NCI-H2227 treated with DMSO at 0.1 percent for 48 hours (cell line): ENCODE measurements at regions not wholly inside any gene's neighbourhood (a gene's known extent, or its start where the extent isn't known, plus 50 kb on each side); places are given as distances from the start of the nearest gene placed in this dataset.
"Not testable (repeated sequence)": the region's sequence is repeated elsewhere in the genome, so short reads cannot be mapped to it uniquely, and the experiment has no call there.

Experiments used
- DNase-seq: peaks from one replicate; lab custom pipeline; 2025; lab: John Stamatoyannopoulos, UW

DNA sequence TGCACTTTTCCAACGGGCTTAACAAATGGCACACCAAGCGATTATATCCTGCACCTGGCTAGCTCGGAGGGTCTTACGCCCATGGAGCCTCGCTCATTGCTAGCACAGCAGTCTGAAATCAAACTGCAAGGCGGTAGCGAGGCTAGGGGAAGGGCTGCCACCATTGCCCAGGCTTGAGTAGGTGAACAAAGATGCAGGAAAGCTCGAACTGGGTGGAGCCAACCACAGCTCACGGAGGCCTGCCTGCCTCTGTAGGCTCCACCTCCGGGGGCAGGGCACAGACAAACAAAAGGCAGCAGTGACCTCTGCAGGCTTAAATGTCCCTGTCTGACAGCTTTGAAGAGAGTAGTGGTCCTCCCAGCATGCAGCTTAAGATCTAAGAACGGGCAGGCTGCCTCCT is 365.4 kb downstream of the MMUT start:
- not testable (repeated sequence) for DNase-seq

GRCh38 chr6:49097116-49097515 is 365.9 kb downstream of the MMUT start:
- no peak for DNase-seq

DNA sequence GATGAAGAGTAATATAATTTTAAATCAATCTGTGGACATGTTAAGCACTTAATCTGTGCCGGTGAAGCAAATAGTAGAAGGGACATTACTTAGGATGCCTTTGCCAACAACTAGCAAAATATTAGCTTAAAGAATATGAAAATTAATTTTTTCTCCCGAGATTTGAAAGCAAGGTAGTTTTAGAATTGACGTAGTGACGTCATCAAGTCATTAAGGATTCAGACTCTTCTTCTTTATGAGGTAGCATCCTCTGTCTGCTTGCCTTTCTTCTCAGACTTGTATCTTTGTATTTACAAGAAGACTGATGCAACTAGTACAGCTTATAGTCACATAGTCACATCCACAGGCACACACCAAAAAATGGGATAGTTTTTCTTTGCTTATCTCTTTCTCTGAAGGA is 374.4 kb downstream of the MMUT start:
- DNase-seq = no peak

DNA sequence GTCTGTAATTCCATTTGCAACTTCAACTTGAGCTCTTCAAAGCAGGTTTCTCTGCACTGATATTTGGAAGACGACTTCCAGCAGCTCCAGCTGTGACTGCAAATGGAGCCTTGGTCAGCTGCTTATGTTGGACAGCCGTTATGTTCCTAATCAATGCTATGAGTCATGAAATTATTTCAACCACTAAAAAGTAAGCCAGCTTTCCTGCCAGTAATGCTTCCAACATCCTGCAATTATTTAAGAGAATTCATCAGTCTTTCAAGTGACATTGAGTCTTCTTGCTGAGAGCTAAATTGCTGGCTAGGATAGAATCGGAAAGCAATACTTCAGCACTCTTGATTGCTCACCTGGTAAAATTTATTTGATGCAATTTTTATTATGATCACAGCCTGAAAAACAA is 375.7 kb downstream of the MMUT start:
- no peak for DNase-seq

- no peak for DNase-seq
Observed at GRCh38 chr6:49082611-49083010, 380.4 kb downstream of the MMUT start.

DNA sequence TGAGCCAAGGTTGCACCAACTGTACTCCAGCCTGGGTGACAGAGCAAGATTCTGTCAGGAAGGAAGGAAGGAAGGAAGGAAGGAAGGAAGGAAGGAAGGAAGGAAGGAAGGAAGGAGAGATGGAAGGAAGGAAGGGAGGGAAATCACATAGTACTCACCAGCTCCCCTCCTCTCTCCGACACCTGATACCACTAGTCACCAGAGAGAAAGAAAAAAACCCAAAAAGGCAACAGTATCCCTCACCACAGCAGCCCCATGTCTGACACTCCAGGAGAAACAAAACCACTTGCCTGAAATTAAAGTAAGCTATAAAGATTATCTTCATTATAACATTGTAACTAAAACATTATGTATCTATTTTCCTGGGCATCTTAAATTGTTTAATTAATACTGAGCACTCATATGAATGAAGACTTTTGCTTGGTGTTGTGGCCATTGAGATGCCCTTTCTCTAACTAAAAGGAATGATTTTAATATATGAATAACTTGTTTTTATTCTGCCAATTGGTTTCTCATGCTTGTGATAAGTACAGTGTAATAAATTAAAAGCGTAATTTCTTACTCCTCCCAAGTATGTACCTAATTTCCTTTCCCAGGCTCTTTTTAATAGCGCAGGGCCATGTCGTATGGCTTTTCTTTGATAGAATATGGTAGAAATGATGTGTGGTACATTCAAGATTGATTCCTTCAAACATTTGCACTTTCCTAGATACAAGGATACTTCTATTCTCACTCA is 390.0 kb downstream of the MMUT start:
- no peak for DNase-seq

DNA sequence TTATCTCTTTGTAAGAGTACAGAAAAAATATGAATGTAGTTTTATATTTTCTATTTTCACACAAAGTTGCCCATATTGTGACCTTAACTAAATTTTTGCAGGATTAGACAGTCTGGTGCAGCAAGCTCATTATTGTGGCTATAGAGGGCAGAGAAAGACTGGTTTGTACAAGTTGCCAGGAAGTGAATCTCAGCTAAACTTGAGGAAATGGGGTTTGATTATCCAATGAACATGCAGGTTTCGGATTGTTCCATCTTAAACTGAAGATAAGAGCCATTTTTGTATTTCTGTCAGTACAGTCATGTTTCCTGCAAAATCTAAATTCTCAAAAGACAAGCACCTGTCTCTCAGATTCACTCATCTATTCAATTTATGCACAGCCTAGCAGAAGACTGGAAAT is 390.9 kb downstream of the MMUT start:
- no peak for DNase-seq

DNA sequence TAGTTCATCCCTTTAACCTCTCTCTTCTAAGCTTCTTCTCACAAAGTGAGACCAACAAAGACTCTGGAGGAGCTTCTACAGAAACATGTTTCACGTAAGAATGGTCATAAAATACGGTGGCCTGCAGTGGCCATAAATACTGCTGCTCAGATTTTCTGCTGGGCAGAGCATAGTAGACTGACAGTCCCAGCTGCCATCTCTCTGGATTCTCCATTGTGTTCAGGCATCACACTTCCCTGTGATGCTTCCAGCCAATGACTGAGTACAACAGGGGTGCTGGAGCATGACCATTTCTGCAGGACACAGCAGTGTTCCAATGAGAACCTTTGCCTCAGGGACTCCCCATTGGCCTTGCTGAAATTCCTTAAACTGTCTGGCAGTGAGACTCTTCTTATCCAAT is 392.6 kb downstream of the MMUT start:
- DNase-seq = no peak

- DNase-seq = no peak
Observed at GRCh38 chr6:49054311-49054710, 408.7 kb downstream of the MMUT start.

- DNase-seq = no peak
Observed at GRCh38 chr6:49052901-49053300, 410.2 kb downstream of the MMUT start.

- DNase-seq = no peak
Observed at GRCh38 chr6:49051281-49051680, 411.8 kb downstream of the MMUT start.

DNA sequence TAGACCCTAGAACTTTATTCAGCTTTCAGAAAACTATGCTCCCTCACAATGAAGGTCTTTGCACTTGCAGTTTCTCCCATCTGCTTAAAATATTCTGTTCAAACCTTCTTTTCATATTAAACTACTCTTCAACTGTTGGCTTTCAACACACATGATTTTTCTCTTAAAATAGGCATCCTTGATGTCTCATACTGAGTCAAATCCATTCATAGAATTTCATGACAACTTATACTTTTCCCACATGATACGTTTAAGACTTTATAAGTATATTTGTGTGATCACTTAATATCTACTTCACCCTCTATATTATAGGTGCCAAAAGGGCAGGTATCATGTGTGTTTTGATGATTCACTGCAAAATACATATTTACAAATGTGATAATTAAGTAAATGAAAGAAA is 412.5 kb downstream of the MMUT start:
- no peak for DNase-seq

- DNase-seq = no peak
Observed at GRCh38 chr6:49038294-49038822, 424.7 kb downstream of the MMUT start.

GRCh38 chr6:49030251-49031020 is 432.6 kb downstream of the MMUT start:
- DNase-seq = no peak

DNA sequence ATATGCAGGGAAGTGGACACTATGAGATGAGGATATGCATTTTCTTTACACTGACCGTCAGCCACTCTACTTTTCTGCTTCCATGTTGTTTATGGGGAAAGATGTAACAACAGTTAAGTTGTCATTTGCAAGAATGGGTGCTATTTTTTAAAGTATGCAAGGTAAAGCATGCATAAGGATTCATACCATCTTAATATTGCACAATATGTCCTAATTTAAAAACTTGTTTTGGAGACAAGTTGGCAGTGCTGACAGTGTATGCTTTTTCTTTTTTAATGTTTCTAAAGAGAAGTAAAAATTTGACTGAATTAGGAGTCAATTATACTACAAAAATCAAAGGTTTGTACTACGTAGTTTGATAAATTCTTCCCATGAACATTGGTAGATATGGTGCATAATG is 435.4 kb downstream of the MMUT start:
- DNase-seq = no peak

- no peak for DNase-seq
Observed at GRCh38 chr6:49025273-49026240, 437.5 kb downstream of the MMUT start.

GRCh38 chr6:49004801-49005200 is 458.3 kb downstream of the MMUT start:
- no peak for DNase-seq

GRCh38 chr6:49003348-49003747 is 459.7 kb downstream of the MMUT start:
- no peak for DNase-seq

GRCh38 chr6:49001856-49002541 is 461.1 kb downstream of the MMUT start:
- DNase-seq = no peak

DNA sequence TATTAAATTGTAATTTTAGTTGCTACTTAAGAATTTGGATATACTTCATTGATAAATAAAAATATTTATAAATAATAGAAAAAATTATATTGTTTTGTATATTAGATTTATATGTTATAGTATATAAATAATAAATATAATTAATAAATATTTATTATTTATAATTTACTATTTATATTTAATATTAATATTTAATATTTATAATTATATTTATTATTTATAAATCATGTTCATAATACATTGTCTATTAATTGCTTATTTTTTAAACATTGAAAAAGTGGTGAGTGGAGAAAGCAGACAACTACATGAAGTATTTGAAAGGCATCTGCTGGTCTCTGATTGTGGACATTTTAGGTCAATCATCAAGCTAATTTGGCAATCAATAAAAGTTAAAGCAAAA is 464.5 kb downstream of the MMUT start:
- no peak for DNase-seq

GRCh38 chr6:48996461-48997119 is 466.5 kb downstream of the MMUT start:
- no peak for DNase-seq
